ENCODE measurements at regions not wholly inside any gene's neighbourhood (a gene's known extent, or its start where the extent isn't known, plus 50 kb on each side); places are given as distances from the start of the nearest gene placed in this dataset.
"Not testable (repeated sequence)": the region's sequence is repeated elsewhere in the genome, so short reads cannot be mapped to it uniquely, and the experiment has no call there.

GRCh38 chr4:66575008-66575696 is 904.9 kb upstream of the EPHA5 start:
- DNase-seq: no peak

DNA sequence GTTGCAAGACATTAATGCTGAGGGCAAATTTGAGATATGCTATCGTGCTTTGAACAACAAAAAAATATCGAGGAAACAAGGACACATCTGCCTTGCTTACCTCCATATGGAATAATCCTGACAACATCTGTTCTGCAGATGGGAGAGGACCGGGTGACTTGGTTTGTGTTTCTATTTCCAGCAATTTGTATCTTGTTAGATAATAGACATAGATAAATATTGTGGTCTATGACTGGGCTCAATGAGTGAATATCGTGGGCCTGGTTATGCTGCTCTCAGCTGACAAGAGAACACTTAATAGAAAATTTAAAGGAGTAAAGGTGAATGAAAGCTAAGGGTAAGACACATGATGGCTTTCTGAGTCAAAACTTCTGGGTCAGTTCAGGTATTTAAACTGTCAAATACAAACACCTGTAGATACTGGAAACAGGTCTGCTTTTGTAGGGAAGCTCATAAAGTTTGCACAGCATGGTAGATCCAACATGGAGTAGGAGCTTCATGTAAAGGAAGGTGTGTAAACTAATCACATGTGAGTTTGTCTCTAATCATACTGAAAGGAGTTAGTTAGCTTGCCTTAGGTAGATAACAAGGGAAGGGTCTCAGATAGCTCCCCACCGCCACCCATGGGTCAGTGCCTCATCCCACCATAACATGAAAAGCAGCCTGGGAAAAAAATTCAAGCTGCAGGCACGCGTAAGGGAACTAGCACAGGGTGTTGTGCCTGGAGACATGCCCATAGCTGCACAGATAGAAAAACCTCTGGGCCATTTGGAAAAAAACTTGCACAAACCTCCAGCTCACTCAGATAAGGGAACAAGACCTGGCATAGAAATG is 904.1 kb upstream of the EPHA5 start:
- no peak for DNase-seq

- no peak for DNase-seq
Observed at GRCh38 chr4:66572949-66573348, 902.7 kb upstream of the EPHA5 start.

DNA sequence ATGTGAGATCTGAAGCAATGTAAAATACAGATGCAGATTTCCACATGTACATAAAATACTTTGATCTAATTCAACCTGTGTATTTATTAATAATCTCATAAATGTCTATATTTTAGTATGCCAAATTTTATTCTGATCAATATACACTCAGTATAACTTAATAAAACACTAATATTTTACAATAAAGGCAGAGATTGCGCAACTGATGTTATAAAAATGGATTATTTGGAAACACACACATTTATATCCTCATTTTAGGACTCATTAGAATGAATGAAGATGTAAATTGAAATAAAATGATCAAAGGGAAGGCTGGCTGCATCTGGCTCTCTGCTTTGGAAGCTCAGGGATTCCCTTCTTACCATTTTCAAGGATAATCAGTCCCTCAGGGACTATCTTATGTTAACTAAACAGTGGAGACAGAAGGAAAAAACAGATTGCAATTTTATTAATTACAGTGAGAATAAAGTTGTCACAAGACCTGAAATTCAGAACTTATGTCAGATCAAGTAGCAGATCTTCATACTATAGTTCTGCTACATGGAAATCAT is 900.9 kb upstream of the EPHA5 start:
- DNase-seq: no peak

DNA sequence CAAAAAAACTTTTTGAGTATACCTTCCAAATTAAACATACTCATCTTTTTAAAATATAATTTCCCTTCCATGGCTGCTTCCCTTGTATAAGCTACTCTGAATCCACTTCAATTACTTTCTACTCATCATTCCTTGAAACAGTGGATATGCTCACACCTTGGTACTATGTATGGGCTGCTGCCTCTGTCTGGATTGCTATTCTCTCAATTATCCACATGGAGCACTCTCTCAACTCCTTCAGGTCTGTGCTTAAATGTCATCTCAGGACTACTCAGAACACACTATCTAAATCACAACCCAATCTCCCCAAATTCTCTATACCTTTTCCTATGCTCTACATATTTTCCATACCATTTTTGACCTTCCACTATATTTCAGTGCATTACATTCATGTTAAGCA is 898.9 kb upstream of the EPHA5 start:
- no peak for DNase-seq

GRCh38 chr4:66568431-66568830 is 898.1 kb upstream of the EPHA5 start:
- no peak for DNase-seq

GRCh38 chr4:66568001-66568400 is 897.7 kb upstream of the EPHA5 start:
- no peak for DNase-seq

DNA sequence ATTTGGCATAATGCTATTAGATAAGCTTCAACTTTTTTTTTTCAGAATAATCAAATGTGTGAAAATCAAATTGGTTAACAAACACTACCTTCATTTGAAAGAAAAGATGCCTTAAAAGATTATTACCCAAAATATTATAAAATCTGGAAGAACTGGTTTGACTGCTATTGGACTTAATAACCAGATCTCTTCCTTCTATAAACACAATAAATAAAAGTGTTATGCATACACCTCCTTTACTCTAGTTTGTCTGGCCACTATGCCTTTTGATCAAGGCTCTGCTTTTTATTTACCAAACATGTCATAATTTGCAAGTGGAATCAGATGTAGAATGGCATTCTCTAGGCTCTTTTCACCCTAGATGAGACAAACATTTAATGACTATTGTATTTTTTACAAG is 897.3 kb upstream of the EPHA5 start:
- no peak for DNase-seq

DNA sequence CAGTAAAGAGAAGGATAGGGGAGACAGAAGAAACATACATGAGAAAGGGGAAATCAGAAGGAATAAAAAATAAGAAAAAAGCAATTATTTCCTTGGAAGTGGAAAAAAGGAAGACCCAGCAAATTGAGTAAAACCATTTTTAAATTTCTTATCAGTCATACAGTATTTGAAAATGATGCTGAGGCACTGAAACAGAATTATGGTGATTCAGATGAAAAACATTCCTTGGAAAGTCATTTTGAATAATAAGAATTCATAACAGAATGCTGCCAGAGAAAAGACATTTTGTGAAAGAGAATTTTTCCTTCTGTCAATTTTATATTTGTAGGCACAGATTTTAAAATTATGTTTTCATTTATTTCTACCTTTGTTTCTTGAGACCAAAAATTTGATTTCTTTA is 895.5 kb upstream of the EPHA5 start:
- no peak for DNase-seq

- no peak for DNase-seq
Observed at GRCh38 chr4:66564901-66565651, 894.8 kb upstream of the EPHA5 start.

GRCh38 chr4:66562276-66562806 is 892.1 kb upstream of the EPHA5 start:
- no peak for DNase-seq

DNA sequence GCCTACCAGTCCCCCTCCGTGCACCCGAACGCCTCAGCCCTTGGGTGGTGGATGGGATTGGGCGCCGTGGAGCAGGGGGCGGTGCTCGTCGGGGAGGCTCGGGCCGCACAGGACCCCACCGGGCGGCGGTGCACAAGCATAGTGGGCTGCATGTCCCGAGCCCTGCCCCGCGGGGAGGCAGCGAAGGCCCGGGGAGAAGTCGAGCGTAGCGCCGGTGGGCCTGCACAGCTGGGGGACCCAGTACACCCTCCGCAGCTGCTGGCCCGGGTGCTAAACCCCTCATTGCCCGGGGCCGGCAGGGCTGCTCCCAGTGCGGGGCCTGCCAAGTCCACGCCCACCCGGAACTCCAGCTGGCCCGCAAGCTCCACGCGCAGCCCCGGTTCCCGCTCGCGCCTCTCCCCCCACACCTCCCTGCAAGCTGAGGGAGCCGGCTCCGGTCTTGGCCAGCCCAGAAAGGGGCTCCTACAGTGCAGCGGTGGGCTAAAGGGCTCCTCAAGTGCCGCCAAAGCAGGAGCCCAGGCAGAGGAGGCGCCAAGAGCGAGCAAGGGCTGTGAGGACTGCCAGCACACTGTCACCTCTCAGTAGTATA is 891.3 kb upstream of the EPHA5 start:
- not testable (repeated sequence) for DNase-seq

- DNase-seq: no peak
Observed at GRCh38 chr4:66558651-66559050, 888.4 kb upstream of the EPHA5 start.

- no peak for DNase-seq
Observed at GRCh38 chr4:66556651-66557278, 886.5 kb upstream of the EPHA5 start.

DNA sequence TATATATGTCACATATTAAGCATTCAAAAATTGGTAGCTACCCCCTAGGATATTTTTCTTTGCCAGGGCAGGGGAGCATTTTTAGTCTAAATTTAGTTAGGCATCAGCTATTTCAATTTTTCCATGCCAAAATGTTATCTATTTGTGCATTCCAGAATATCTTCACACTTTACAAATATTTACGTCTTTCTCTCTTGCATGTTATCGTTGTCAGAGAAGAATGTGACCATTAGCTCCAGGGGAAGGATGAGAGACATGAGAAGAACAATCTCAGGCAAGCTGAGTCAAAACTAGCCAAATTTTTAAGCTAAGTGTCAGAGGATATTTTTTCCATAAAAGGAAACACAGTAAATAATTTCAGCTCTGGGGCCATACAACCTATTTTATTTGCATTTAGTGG is 885.0 kb upstream of the EPHA5 start:
- no peak for DNase-seq

DNA sequence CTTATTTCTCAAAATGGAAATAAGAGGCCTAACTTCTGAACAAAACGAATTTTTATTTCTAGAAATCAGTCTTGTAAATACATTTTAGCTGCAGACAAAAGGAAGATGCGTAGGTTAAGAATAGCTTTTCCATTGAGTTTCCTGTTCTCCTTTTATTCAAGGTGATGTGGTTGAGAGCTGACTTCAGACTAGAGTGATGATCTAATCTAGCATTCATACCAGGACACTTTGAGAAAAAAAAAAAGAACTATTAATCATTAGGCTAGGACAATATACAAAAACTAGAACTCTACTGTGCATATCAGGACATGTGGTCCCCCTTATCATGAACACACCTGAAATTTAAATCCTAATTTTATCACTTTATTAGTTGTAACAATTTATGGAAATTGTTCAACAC is 884.5 kb upstream of the EPHA5 start:
- DNase-seq: no peak

DNA sequence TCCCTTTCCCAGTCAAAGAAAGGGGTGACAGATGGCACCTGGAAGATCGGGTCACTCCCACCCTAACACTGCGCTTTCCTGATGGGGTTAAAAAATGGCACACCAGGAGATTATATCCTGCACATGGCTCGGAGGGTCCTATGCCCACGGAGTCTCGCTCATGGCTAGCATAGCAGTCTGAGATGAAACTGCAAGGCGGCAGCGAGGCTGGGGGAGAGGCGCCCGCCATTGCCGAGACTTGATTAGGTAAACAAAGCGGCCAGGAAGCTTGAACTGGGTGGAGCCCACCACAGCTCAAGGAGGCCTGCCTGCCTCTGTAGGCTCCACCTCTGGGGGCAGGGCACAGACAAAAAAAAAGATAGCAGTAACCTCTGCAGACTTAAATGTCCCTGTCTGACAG is 875.0 kb upstream of the EPHA5 start:
- not testable (repeated sequence) for DNase-seq

- DNase-seq: no peak
Observed at GRCh38 chr4:66544281-66544680, 874.0 kb upstream of the EPHA5 start.

GRCh38 chr4:66539745-66540144 is 869.5 kb upstream of the EPHA5 start:
- no peak for DNase-seq

DNA sequence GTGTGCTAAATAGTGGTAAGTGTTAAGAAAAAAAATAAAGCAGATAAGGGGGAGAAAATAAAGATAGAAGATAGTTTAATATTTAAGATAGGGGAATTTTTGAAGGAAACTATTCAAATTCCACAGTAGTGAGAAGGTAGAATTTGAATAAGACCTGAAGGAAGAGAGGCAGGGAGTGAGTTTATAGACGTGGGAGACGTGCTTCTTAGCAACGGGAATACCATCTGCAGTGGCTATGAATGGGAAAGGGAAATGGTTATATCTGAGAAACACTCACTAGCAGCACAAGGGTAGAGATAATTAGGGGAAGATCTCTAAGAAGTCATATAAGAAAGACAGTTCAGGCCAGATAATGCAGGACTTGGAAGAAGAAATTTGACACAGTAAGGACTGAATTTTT is 854.5 kb upstream of the EPHA5 start:
- no peak for DNase-seq

GRCh38 chr4:66522244-66522643 is 852.0 kb upstream of the EPHA5 start:
- no peak for DNase-seq

DNA sequence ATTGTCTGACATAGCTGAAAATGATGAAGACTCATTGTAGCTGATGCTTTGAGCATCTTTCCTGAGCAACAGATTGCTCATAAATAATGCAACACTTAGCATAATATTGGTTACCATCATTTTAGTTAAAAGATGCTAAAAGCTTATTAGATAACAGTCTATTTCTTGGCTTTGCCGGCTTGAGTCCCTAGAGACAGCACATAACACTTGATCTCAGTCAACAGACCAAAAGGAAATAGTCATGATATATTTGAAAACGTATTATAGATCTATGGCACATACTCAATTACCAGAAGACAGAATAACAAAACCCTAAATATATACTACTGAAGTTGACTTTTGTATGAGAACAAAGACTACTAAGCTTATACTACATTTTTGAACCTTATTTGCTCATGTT is 846.7 kb upstream of the EPHA5 start:
- DNase-seq: no peak
